PC-9 (cell line): ENCODE measurements at regions not wholly inside any gene's neighbourhood (a gene's known extent, or its start where the extent isn't known, plus 50 kb on each side); places are given as distances from the start of the nearest gene placed in this dataset.

ENCODE experiments used
- BruUV-seq: library from RNA; stranded (reverse); fragments of 400-500 nt; replicated peaks from 2 replicates; lab custom pipeline; 2021; lab: Mats Ljungman, UMichigan
- CTCF ChIA-PET: fragments of 300-600 bp; sonication (Branson Sonifier 250); formaldehyde crosslinking; loops from one replicate; lab custom pipeline; 2022; ENCODE audit warnings: antibody characterized with exemption; lab: Charles Lee
- POLR2A ChIA-PET: fragments of 300-600 bp; sonication (Branson Sonifier 250); formaldehyde crosslinking; loops from one replicate; lab custom pipeline; 2022; ENCODE audit warnings: antibody characterized with exemption; ENCODE audit not compliant: unreplicated experiment; lab: Charles Lee
- DNase-seq, 2 experiments: peaks; one replicate each; pipeline versions ENCODE4 v3.0.0 to v3.0.0-alpha.2; 2015 to 2022; ENCODE audit warnings: mixed read lengths in 1 of 2
- H2AFZ ChIP-seq: fragments of 200-600 bp; sonication (generic); 2 replicates; pipeline ENCODE4 v1.8.1; 2017; ENCODE audit warnings: antibody characterized with exemption
- H3F3A ChIP-seq: fragments of 200-600 bp; sonication (generic); 2 replicates; pipeline ENCODE4 v1.8.1; 2017; ENCODE audit warnings: antibody characterized with exemption, mild to moderate bottlenecking, low read depth; ENCODE audit not compliant: insufficient read depth
- H3K27ac ChIP-seq: fragments of 200-600 bp; sonication (generic); 2 replicates; pipeline ENCODE4 v1.6.1; 2016; ENCODE audit warnings: mixed run types
- H3K27me3 ChIP-seq: fragments of 200-600 bp; sonication (generic); 2 replicates; pipeline ENCODE4 v1.6.1; 2016; ENCODE audit warnings: low read depth, mixed run types; ENCODE audit not compliant: insufficient read depth
- H3K36me3 ChIP-seq: fragments of 200-600 bp; sonication (generic); 2 replicates; pipeline ENCODE4 v1.6.1; 2016; ENCODE audit warnings: low read depth, mixed run types
- H3K4me1 ChIP-seq: fragments of 200-600 bp; sonication (generic); replicated peaks from 2 replicates; pipeline ENCODE4 v1.6.1; 2016; ENCODE audit warnings: mixed run types; ENCODE audit not compliant: insufficient read depth
- H3K4me2 ChIP-seq: fragments of 200-600 bp; sonication (generic); 2 replicates; pipeline ENCODE4 v1.6.1; 2017; ENCODE audit warnings: mixed run types
- H3K4me3 ChIP-seq: fragments of 200-600 bp; sonication (generic); 2 replicates; pipeline ENCODE4 v1.6.1; 2016; ENCODE audit warnings: mixed run types
- H3K79me2 ChIP-seq: fragments of 200-600 bp; sonication (generic); 2 replicates; pipeline ENCODE4 v1.6.1; 2017; ENCODE audit warnings: low read depth, mixed run types
- H3K9me2 ChIP-seq: fragments of 200-600 bp; sonication (generic); 2 replicates; pipeline ENCODE4 v1.8.1; 2017; ENCODE audit warnings: mild to moderate bottlenecking; ENCODE audit not compliant: insufficient read depth
- H3K9me3 ChIP-seq: fragments of 200-600 bp; sonication (generic); 2 replicates; pipeline ENCODE4 v1.8.1; 2016; ENCODE audit warnings: low read depth; ENCODE audit not compliant: insufficient read depth
- H4K20me1 ChIP-seq: fragments of 200-600 bp; sonication (generic); 2 replicates; pipeline ENCODE4 v1.8.1; 2017; ENCODE audit not compliant: insufficient read depth
- EZH2 ChIP-seq: fragments of 200-600 bp; sonication (generic); IDR thresholded peaks from 2 replicates; pipeline ENCODE4 v1.8.0; 2017; ENCODE audit warnings: antibody characterized with exemption, low read depth
- intact Hi-C: fragments of 100-400 bp; cut with micrococcal nuclease; formaldehyde crosslinking; loops from one replicate; pipeline ENCODE4 v1.10.0; 2022; ENCODE audit not compliant: unreplicated experiment
- TF ChIP-seq, protein P1 (sequence below): fragments of 200-600 bp; sonication (generic); conservative IDR thresholded peaks from 2 replicates; pipeline ENCODE4 v1.6.1; 2017; ENCODE audit warnings: mixed run types, antibody characterized with exemption, mild to moderate bottlenecking, moderate library complexity

DNA sequence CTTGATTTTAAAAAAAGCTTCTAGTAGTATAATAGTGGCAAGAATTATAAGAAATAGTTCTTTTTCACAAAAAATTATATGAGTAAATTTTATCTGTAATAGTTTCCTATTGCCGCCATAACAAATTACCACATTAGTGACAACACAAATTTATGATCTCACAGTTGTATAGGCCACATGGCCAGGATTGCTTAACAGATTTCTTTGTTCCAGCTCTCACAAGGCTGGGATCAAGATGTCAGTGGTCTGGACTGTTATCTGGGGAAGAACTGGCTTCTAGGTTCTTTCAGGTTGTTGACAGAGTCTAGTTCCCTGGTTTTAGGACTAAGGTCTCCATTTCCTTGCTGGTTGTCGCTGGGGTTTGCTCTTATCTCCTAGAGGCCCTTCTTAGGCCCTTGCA lies 236.4 kb downstream of the USP25 start:
- no TSS peak for BruUV-seq
- H4K20me1 ChIP-seq, result no peaks in the 10 kb centered on the region
- no peak overlapping the region for H3K27ac ChIP-seq
- DNase-seq, result no peak
- H3K27me3 ChIP-seq, result no peaks in the 10 kb centered on the region
- H3F3A ChIP-seq, result no peaks in the 10 kb centered on the region
- intact Hi-C loops, result no loop called here
- no peak overlapping the region for H2AFZ ChIP-seq
- no peak overlapping the region for H3K4me2 ChIP-seq
- no peaks in the 10 kb centered on the region for H3K79me2 ChIP-seq
- no peaks in the 10 kb centered on the region for H3K36me3 ChIP-seq
- H3K9me3 ChIP-seq, result no peaks in the 10 kb centered on the region
- no peak for TF ChIP-seq EZH2
- TF ChIP-seq, protein P1, sequence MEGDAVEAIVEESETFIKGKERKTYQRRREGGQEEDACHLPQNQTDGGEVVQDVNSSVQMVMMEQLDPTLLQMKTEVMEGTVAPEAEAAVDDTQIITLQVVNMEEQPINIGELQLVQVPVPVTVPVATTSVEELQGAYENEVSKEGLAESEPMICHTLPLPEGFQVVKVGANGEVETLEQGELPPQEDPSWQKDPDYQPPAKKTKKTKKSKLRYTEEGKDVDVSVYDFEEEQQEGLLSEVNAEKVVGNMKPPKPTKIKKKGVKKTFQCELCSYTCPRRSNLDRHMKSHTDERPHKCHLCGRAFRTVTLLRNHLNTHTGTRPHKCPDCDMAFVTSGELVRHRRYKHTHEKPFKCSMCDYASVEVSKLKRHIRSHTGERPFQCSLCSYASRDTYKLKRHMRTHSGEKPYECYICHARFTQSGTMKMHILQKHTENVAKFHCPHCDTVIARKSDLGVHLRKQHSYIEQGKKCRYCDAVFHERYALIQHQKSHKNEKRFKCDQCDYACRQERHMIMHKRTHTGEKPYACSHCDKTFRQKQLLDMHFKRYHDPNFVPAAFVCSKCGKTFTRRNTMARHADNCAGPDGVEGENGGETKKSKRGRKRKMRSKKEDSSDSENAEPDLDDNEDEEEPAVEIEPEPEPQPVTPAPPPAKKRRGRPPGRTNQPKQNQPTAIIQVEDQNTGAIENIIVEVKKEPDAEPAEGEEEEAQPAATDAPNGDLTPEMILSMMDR, result no peak
- POLR2A ChIA-PET, result no interaction called here
- H3K4me3 ChIP-seq, result no peak overlapping the region
- CTCF ChIA-PET, result no interaction called here
- no peaks in the 10 kb centered on the region for H3K9me2 ChIP-seq
- no peaks in the 10 kb centered on the region for H3K4me1 ChIP-seq

DNA sequence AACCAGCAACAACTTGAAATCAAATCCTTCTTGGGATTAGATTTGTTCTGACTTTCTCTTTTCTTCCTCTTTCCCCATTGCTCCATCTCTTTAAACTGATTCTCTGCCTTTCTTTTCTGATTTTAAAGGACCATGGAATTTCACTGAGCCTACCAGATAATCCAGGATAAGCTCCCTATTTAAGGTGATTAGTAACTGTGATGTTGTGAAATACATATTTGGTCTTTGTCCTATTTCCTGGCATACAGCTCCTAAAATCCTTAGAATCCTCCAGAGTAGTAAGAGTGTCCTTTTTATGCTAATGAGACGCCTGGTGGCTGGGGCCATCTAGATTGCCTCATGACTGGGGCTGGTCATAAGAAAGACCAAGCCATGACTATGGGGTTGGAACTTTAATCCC lies 236.9 kb downstream of the USP25 start:
- ChIA-PET CTCF (no interaction called here), POLR2A (no interaction called here)
- H3K4me3 ChIP-seq, result no peak overlapping the region
- no peaks in the 10 kb centered on the region for H3K27me3 ChIP-seq
- no peaks in the 10 kb centered on the region for H4K20me1 ChIP-seq
- DNase-seq, result no peak
- H3K9me2 ChIP-seq, result no peaks in the 10 kb centered on the region
- H3K79me2 ChIP-seq, result no peaks in the 10 kb centered on the region
- no peak overlapping the region for H3K27ac ChIP-seq
- no peaks in the 10 kb centered on the region for H3K36me3 ChIP-seq
- no peak for TF ChIP-seq EZH2
- TF ChIP-seq, protein P1, result no peak
- H2AFZ ChIP-seq, result no peak overlapping the region
- H3F3A ChIP-seq, result no peaks in the 10 kb centered on the region
- no peaks in the 10 kb centered on the region for H3K9me3 ChIP-seq
- no peaks in the 10 kb centered on the region for H3K4me1 ChIP-seq
- H3K4me2 ChIP-seq, result no peak overlapping the region
- no TSS peak for BruUV-seq
- intact Hi-C loops, result no loop called here

DNA sequence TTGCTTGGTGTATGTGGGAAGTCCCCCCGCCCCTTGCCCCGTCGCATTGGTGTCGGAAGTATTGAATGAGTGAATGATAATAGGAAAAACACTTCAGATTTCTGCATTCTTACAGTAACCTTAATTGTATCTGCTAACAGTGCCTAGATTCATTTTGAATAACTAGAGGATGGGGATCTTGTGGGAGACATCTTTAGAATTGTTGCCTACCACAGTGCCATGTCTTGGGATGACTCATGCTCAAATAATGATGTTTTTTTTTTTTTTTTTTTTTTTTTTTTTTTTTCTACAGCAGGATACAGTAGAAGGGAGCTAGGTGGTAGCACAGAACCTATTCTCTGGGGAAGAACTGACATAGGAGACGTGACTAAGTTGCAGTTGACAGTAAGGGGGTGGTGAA lies 237.9 kb downstream of the USP25 start:
- H2AFZ ChIP-seq, result no peak overlapping the region
- DNase-seq, result no peak
- H3K4me2 ChIP-seq, result no peak overlapping the region
- no peaks in the 10 kb centered on the region for H3K27me3 ChIP-seq
- H3K4me3 ChIP-seq, result no peak overlapping the region
- no peaks in the 10 kb centered on the region for H3F3A ChIP-seq
- no peaks in the 10 kb centered on the region for H3K36me3 ChIP-seq
- no peaks in the 10 kb centered on the region for H3K4me1 ChIP-seq
- H3K27ac ChIP-seq, result no peak overlapping the region
- ChIA-PET CTCF (interaction anchor here (0.6 kb wide), 2 partner anchors 24 to 1525 kb away, joined by 5 to 8 read pairs; no protein-coding TSS in a partner anchor), POLR2A (no interaction called here)
- no peaks in the 10 kb centered on the region for H3K79me2 ChIP-seq
- H3K9me2 ChIP-seq, result no peaks in the 10 kb centered on the region
- TF ChIP-seq EZH2, result no peak
- TF ChIP-seq, protein P1, result no peak
- BruUV-seq, result no TSS peak
- intact Hi-C loops, result no loop called here
- no peaks in the 10 kb centered on the region for H4K20me1 ChIP-seq
- no peaks in the 10 kb centered on the region for H3K9me3 ChIP-seq
